Mononuclear cell (primary cell): ENCODE measurements at regions not wholly inside any gene's neighbourhood (a gene's known extent, or its start where the extent isn't known, plus 50 kb on each side); places are given as distances from the start of the nearest gene placed in this dataset.

ENCODE experiments used
- H3K27me3 ChIP-seq: 2 replicates; pipeline ENCODE4 v1.6.0; 2011; ENCODE audit warnings: low read length, control low read depth; ENCODE audit not compliant: insufficient read depth
- H3K4me1 ChIP-seq: 2 replicates; pipeline ENCODE4 v1.5.1; 2011; ENCODE audit warnings: mild to moderate bottlenecking, low read length, control low read depth; ENCODE audit not compliant: insufficient read depth
- H3K4me3 ChIP-seq: 2 replicates; pipeline ENCODE4 v1.5.1; 2011; ENCODE audit warnings: mild to moderate bottlenecking, low read length, moderate library complexity
- H3K9me3 ChIP-seq: 2 replicates; pipeline ENCODE4 v1.5.1; 2011; ENCODE audit warnings: low read depth, mild to moderate bottlenecking, control low read depth, low read length

- peaks cover 35% of the 10 kb centered on the region for H3K4me1 ChIP-seq
- no peaks in the 10 kb centered on the region for H3K27me3 ChIP-seq
Observed at GRCh38 chr11:110974731-110975130, 262.5 kb upstream of the ARHGAP20 start.

GRCh38 chr11:110973401-110973980 lies 261.3 kb upstream of the ARHGAP20 start:
- no peaks in the 10 kb centered on the region for H3K9me3 ChIP-seq
- H3K4me1 ChIP-seq = peaks cover 47% of the 10 kb centered on the region
- H3K4me3 ChIP-seq = no peak overlapping the region
- no peaks in the 10 kb centered on the region for H3K27me3 ChIP-seq

More at GRCh38 chr11:110974731-110975130, 262.5 kb upstream of the ARHGAP20 start:
- no peaks in the 10 kb centered on the region for H3K9me3 ChIP-seq
- H3K4me3 ChIP-seq = no peak overlapping the region

- Histone ChIP-seq H3K4me3 (no peak overlapping the region), H3K9me3 (no peaks in the 10 kb centered on the region), H3K27me3 (no peaks in the 10 kb centered on the region), H3K4me1 (peaks cover 50% of the 10 kb centered on the region)
Observed at GRCh38 chr11:110972640-110973039, 260.4 kb upstream of the ARHGAP20 start.

- Histone ChIP-seq H3K9me3 (no peaks in the 10 kb centered on the region), H3K4me1 (peaks cover 50% of the 10 kb centered on the region), H3K4me3 (no peak overlapping the region), H3K27me3 (no peaks in the 10 kb centered on the region)
Observed at GRCh38 chr11:110972106-110972505, 259.9 kb upstream of the ARHGAP20 start.

GRCh38 chr11:110971140-110971539 lies 258.9 kb upstream of the ARHGAP20 start:
- Histone ChIP-seq H3K4me3 (no peak overlapping the region), H3K9me3 (no peaks in the 10 kb centered on the region), H3K4me1 (peaks cover 50% of the 10 kb centered on the region), H3K27me3 (no peaks in the 10 kb centered on the region)

GRCh38 chr11:110968348-110969062 lies 256.3 kb upstream of the ARHGAP20 start:
- Histone ChIP-seq H3K27me3 (no peaks in the 10 kb centered on the region), H3K9me3 (no peaks in the 10 kb centered on the region), H3K4me3 (no peak overlapping the region), H3K4me1 (peaks cover 46% of the 10 kb centered on the region)

DNA sequence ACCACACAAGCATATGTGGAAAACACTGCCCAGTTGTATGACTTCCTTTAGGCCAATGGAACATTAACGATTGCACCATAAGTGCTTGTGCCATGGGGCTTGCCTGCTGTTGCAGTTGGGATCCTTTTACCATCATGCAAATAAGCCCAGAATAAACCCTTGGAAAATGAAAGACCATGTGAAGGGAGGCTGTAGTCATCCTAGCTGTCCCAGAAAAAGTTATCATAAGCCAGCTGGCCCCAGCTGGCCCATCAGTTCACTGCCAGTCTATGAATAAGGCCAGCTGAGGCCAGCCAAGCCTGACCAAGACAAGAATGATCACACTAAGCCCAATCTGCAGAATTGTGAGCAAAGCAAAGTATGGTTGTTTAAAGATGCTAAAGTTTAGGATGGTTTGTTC lies 253.9 kb upstream of the ARHGAP20 start:
- Histone ChIP-seq H3K4me1 (peaks cover 23% of the 10 kb centered on the region), H3K27me3 (no peaks in the 10 kb centered on the region)

DNA sequence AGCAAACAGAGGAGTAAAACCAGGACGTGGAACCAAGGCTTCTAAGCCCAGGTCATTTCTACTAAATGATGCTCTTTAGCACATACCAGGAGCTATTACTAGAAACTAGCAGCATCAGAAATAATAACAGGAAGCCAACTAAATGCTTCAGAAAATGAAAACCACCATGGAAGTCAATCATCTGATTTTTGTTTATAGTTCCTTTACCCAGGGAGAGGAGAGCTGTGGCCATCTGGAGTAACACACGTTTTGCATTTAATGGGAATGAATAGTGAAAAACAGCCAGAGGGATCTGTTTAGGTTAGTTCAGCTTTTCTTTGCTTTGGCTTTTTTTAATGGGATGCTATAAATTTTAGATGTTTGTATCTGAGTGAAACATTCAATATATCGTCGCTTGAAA lies 250.7 kb upstream of the ARHGAP20 start:
- Histone ChIP-seq H3K27me3 (no peaks in the 10 kb centered on the region), H3K4me1 (peaks cover under 1% of the 10 kb centered on the region), H3K4me3 (no peak overlapping the region), H3K9me3 (no peaks in the 10 kb centered on the region)

More for the DNA sequence above, 253.9 kb upstream of the ARHGAP20 start:
- Histone ChIP-seq H3K4me3 (no peak overlapping the region), H3K9me3 (no peaks in the 10 kb centered on the region)

DNA sequence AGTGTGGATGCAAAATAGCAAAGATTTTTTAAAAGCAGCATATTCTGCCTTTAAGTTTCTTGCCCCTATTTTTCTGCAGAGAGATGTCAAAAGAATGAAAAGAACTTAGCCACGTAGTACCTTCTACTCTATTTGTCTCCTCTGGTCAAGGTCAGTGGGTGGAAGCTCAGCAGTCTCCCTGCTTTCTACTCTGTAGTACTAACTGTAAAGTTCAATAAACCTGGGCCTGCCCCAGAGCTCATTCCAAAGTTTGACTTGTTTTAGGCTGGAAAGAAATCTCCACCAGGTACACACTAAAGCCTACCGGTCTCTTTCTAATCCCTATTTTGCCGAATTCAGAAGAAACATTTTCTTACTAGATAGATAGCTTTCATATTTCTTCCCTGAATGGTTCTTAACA lies 247.9 kb upstream of the ARHGAP20 start:
- Histone ChIP-seq H3K4me1 (no peaks in the 10 kb centered on the region), H3K4me3 (no peak overlapping the region), H3K9me3 (no peaks in the 10 kb centered on the region), H3K27me3 (no peaks in the 10 kb centered on the region)

DNA sequence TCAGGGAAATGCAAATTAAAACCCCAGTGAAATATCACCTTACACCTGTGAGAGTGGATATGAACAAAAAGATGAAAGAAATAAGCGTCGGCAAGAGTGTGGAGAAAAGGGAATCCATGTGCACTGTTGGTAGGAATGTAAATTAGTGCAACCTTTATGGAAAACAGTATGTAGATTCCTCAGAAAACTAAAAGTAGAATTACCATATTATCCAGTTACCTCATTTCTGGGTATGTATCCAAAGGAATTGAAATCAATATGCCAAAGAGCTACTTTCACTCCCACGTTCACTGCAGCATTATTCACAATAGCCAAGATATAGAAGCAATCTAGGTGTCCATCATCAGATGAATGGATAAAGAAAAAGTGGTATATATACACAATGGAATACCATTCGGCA lies 246.0 kb upstream of the ARHGAP20 start:
- H3K27me3 ChIP-seq = no peaks in the 10 kb centered on the region
- H3K4me1 ChIP-seq = no peaks in the 10 kb centered on the region
- H3K4me3 ChIP-seq = no peak overlapping the region
- H3K9me3 ChIP-seq = no peaks in the 10 kb centered on the region

- Histone ChIP-seq H3K4me3 (no peak overlapping the region), H3K9me3 (no peaks in the 10 kb centered on the region), H3K27me3 (no peaks in the 10 kb centered on the region), H3K4me1 (no peaks in the 10 kb centered on the region)
Observed at GRCh38 chr11:110955776-110956175, 243.5 kb upstream of the ARHGAP20 start.

- H3K27me3 ChIP-seq = no peaks in the 10 kb centered on the region
- no peaks in the 10 kb centered on the region for H3K9me3 ChIP-seq
Observed at GRCh38 chr11:110951950-110952503, 239.8 kb upstream of the ARHGAP20 start.

DNA sequence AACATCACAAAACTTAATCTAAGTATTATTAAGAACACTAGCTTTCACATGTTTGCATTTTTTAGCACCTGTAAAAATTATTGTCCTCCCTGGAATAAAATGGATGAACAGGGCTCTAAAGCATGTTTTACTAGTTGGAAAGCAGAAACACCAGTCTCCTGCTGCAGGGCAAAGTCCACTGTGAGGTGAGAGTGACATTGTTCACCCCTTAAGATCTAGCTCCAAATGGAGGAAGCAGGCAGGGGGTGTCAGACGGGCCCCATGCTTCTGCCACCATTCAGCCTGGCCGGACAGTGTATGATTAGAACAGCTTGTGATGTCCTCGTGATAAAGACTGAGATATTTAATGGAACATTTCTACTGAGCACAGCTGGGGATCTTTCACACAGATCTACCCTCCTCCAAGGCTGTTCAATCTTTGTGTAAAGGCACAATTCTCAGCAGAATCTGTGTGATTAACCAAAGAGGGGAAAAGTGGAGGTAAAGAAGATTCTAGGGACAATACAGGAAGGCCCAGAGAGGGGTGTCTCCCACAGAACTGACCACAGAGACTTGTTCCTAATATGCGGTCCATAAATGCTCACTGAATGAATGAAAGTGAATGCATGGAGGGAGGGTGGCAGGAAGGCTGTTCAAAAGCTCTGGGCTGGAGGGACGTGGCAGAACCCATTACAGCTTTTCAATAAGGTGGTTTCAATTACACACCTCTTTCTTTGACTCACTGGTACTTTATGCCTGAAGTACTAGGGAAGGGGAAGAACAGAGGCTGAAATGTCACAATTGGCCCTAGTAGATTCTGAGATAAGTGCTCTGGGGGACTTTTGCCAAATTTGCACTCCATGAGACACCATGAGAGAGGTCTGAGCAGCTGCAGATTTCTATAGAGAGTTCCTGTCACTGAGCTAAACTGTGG lies 239.1 kb upstream of the ARHGAP20 start:
- H3K4me3 ChIP-seq = no peak overlapping the region
- H3K9me3 ChIP-seq = no peaks in the 10 kb centered on the region
- no peaks in the 10 kb centered on the region for H3K4me1 ChIP-seq
- no peaks in the 10 kb centered on the region for H3K27me3 ChIP-seq

More at GRCh38 chr11:110951950-110952503, 239.8 kb upstream of the ARHGAP20 start:
- Histone ChIP-seq H3K4me3 (no peak overlapping the region), H3K4me1 (no peaks in the 10 kb centered on the region)

DNA sequence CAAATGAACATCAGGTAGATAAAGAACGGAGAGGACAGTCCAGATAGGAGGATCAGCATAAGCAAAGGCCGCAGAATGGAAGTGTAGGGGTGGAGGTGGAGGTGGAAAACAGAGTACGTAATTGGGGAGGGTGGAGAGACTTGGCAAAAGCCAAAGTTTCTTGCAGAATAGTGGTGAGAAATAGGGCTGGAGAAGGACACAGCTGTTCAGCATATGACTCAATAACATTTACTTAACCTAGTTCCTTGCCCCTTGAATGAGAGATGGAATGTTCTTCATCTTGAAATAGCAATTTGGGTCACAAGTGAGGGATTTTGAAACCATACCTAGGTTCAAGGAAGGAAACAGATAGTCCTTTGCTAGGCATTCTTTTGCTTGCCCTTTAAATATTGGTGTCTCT lies 235.9 kb upstream of the ARHGAP20 start:
- H3K4me1 ChIP-seq = no peaks in the 10 kb centered on the region
- H3K27me3 ChIP-seq = no peaks in the 10 kb centered on the region
- H3K4me3 ChIP-seq = no peak overlapping the region
- no peaks in the 10 kb centered on the region for H3K9me3 ChIP-seq

- Histone ChIP-seq H3K4me1 (no peaks in the 10 kb centered on the region), H3K4me3 (no peak overlapping the region), H3K9me3 (no peaks in the 10 kb centered on the region), H3K27me3 (no peaks in the 10 kb centered on the region)
Observed at GRCh38 chr11:110947096-110947495, 234.9 kb upstream of the ARHGAP20 start.
